ENCODE measurements at regions not wholly inside any gene's neighbourhood (a gene's known extent, or its start where the extent isn't known, plus 50 kb on each side); places are given as distances from the start of the nearest gene placed in this dataset.
"Not testable (repeated sequence)": the region's sequence is repeated elsewhere in the genome, so short reads cannot be mapped to it uniquely, and the experiment has no call there.

DNA sequence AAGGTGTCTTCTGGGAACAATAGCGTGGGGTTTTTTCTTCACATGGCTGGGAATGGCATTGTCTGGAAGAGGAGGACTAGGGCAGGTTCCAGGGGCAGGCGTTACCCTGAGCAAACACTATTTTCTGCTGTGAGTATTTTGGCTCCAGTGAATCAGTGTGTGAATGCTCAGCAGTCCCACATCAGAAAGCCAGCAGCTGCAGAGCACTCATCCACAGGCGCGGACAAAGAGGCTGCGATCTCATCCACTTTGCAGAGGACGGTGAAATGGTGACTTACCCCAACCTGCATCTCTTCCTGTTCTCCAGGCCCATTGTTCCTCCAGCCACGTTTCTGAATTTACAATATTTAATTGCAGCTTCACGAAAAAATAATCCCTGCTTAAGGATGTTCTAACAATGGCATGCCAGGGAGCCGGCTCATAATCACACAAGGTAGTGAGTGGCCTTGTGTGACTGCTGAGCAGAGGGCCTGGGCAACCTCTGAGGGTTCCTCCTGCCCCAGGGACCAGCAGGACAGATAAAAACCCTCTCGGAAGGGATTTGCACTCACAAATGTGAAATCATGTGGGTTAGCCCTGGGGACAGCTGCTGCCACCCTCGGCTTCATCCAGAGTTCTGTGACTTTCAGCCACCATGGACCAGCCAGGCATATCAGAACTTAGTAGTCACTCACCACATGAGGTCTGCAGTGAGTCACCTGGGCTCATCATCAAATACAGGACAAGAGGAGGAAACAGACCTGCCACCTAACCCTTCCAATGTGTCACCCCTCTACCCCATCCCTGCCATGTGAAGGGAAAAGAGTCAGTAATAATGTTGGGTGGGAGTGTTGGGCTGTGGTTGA, 65.0 kb upstream of the EN2 start:
- 68 to 71% methylated on average over 11 of the region's 11 CpGs for WGBS, 2 donors
- intact Hi-C loops (cut with DNase I; ENCODE audit: low total_unique reads), result no loop called here
- no peak overlapping the region for H3K4me3 ChIP-seq (ENCODE audit: low read depth, poor library complexity, severe bottlenecking)
- DNase-seq (ENCODE audit: low spot score in 2 of 2), result no peak
- TF ChIP-seq, protein P1, sequence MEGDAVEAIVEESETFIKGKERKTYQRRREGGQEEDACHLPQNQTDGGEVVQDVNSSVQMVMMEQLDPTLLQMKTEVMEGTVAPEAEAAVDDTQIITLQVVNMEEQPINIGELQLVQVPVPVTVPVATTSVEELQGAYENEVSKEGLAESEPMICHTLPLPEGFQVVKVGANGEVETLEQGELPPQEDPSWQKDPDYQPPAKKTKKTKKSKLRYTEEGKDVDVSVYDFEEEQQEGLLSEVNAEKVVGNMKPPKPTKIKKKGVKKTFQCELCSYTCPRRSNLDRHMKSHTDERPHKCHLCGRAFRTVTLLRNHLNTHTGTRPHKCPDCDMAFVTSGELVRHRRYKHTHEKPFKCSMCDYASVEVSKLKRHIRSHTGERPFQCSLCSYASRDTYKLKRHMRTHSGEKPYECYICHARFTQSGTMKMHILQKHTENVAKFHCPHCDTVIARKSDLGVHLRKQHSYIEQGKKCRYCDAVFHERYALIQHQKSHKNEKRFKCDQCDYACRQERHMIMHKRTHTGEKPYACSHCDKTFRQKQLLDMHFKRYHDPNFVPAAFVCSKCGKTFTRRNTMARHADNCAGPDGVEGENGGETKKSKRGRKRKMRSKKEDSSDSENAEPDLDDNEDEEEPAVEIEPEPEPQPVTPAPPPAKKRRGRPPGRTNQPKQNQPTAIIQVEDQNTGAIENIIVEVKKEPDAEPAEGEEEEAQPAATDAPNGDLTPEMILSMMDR (IDR thresholded peaks at IDR 0.05), result no peak

DNA sequence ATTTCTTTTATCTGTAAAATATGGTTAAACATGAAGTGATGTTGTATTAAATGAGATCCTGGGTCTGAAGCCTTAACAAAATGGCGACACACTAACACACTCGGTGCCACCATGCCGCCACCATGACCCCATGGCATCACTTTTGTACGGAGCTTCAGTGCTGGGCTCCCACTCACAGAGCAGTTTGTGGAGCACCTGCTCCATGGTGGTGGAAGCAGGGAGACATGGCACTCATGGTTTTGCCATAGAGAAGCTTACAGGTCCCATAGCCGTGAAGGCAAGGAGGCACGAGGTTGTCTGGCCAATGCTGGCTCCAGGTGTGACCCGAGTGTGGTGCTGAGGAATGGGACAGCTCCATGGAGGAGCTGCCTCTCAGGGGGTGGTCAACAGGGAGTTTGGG, 63.5 kb upstream of the EN2 start:
- no peak for DNase-seq (ENCODE audit: low spot score in 2 of 2)
- H3K4me3 ChIP-seq (ENCODE audit: low read depth, poor library complexity, severe bottlenecking), result no peak overlapping the region
- WGBS, 2 donors, result 93% methylated on average over 7 of the region's 7 CpGs
- intact Hi-C loops (cut with DNase I; ENCODE audit: low total_unique reads), result no loop called here
- no peak for TF ChIP-seq POLR2A (IDR thresholded peaks at IDR 0.05)
- TF ChIP-seq, protein P1 (IDR thresholded peaks at IDR 0.05), result no peak

DNA sequence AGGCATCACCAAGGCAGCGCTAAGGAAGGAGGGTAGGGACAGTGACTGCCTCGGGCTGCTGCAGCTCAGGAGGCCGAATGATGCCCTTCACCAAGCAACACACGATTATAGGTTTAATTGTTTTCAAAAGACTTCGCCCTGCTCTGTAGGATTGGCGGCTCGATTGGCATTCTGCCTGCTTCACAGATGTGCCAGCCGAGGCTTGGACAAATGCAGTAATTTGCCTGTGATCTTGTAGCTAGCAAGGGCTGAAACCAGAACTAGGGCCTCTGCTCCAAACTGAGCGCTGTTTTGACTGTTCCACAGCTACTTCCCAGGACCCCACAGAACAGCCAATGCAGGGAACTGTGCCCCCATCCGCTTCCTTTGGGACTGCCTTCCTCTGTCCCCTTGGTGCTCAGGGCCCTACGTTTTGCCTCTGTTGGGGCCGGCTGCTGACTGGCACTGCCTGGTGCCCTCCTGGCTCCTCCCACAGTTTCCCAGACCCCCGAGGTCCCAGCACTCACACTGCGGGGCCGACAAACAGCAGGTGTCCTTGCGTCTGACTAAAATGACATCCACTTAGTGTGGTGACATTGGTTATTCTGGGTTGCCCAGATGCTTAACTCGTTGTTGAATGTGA, 62.6 kb upstream of the EN2 start:
- intact Hi-C loops (cut with DNase I; ENCODE audit: low total_unique reads), result no loop called here
- WGBS, 2 donors, result 45 to 51% methylated on average over 17 of the region's 17 CpGs
- no peak for DNase-seq (ENCODE audit: low spot score in 2 of 2)
- H3K4me3 ChIP-seq (ENCODE audit: low read depth, poor library complexity, severe bottlenecking), result no peak overlapping the region
- TF ChIP-seq, protein P1 (IDR thresholded peaks at IDR 0.05), result no peak
- no peak for TF ChIP-seq POLR2A (IDR thresholded peaks at IDR 0.05)

DNA sequence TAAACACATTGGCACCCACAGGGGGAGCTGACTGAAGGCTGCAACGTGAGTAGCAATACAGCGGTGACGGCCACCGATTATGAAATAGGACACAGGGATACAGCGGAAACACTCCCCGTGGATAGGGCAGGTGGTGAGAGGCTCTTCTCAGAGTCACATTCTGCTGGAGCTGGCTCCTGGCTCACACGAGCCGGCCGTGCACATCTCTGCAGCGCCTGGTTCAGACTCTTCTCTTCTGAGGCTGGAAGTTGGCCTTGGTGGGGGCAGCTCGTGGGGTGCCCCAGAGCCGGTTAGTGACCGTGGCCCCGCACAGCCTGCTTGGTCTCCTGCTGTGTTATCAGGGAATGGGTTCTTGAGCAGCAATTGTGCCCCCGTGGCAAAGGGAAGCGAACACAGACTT, 61.3 kb upstream of the EN2 start:
- no peak for DNase-seq (ENCODE audit: low spot score in 2 of 2)
- TF ChIP-seq, protein P1 (IDR thresholded peaks at IDR 0.05), result no peak
- no peak for TF ChIP-seq POLR2A (IDR thresholded peaks at IDR 0.05)
- H3K4me3 ChIP-seq (ENCODE audit: low read depth, poor library complexity, severe bottlenecking), result no peak overlapping the region
- 79 to 83% methylated on average over 16 of the region's 16 CpGs for WGBS, 2 donors
- intact Hi-C loops (cut with DNase I; ENCODE audit: low total_unique reads), result no loop called here

DNA sequence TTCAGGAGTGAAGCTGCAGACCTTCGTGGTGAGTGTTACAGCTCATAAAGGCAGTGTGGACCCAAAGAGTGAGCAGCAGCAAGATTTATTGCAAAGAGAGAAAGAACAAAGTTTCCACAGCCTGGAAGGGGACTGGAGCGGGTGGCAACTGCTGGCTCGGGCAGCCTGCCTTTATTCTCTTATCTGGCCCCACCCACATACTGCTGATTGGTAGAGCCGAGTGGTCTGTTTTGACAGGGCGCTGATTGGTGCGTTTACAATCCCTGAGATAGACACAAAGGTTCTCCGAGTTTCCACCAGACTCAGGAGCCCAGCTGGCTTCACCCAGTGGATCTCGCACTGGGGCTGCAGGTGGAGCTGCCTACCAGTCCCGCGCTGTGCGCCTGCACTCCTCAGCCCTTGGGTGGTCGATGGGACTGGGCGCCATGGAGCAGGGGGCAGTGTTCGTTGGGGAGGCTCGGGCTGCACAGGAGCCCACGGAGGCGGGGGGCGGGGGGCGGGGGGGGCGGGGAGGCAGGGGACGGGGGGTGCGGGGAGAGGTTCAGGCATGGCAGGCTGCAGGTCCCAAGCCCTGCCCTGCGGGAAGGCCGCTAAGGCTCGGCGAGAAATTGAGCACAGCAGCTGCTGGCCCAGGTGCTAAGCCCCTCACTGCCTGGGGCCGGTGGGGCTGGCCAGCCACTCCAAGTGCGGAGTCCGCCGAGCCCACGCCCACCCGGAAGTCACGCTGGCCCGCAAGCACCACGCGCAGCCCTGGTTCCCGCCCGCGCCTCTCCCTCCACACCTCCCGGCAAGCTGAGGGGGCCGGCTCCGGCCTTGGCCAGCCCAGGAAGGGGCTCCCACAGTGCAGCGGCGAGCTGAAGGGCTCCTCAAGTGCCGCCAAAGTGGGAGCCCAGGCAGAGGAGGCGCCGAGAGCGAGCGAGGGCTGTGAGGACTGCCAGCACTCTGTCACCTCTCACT, 59.9 kb upstream of the EN2 start:
- H3K4me3 ChIP-seq (ENCODE audit: low read depth, poor library complexity, severe bottlenecking); DNase-seq (ENCODE audit: low spot score in 2 of 2); intact Hi-C loops (cut with DNase I; ENCODE audit: low total_unique reads): not testable (repeated sequence)
- 85 to 86% methylated on average over 14 to 48 of the region's 49 CpGs for WGBS, 2 donors

DNA sequence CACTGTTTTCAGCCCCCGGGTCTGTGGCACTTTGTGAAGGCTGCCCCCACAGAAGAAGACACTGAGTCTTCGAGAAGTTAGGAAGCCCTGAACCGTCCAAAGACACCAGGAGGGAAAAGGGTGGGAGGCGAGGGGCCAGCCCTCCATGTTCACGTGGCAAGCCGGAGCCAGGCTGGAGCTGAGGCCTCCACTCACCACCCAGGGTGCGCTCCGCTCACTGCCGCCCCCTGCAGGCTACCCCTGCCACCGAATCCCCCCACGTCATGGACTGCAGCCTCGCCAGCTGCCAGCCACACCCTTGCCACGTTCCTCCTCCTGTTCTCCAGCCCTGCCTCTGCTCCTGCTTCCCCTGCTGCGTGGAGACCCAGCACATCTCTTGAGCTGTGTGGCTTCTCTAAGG, 59.0 kb upstream of the EN2 start:
- no peak for DNase-seq (ENCODE audit: low spot score in 2 of 2)
- intact Hi-C loops (cut with DNase I; ENCODE audit: low total_unique reads), result no loop called here
- no peak overlapping the region for H3K4me3 ChIP-seq (ENCODE audit: low read depth, poor library complexity, severe bottlenecking)
- TF ChIP-seq POLR2A (IDR thresholded peaks at IDR 0.05), result no peak
- TF ChIP-seq, protein P1 (IDR thresholded peaks at IDR 0.05), result no peak
- 66 to 74% methylated on average over 14 of the region's 14 CpGs for WGBS, 2 donors
